Sigmoid colon (tissue), 6 donors: ENCODE measurements at regions not wholly inside any gene's neighbourhood (a gene's known extent, or its start where the extent isn't known, plus 50 kb on each side); places are given as distances from the start of the nearest gene placed in this dataset.
"Not testable (repeated sequence)": the region's sequence is repeated elsewhere in the genome, so short reads cannot be mapped to it uniquely, and the experiment has no call there.

ENCODE experiments used
- DNase-seq: peaks from one replicate; pipeline ENCODE4 v3.0.0-alpha.2; 2019
- H3K27ac ChIP-seq, 4 donors: fragments of 200-600 bp; sonication (generic); one replicate each; pipeline ENCODE4 v1.5.1; 2016 to 2019; ENCODE audit warnings: mild to moderate bottlenecking in 1 of 4
- H3K27me3 ChIP-seq, 3 donors: fragments of 200-600 bp; sonication (generic); one replicate each; pipeline ENCODE4 v1.5.1; 2019; ENCODE audit warnings: mild to moderate bottlenecking in 1 of 3
- H3K36me3 ChIP-seq, 4 donors: fragments of 200-600 bp; sonication (generic); one replicate each; pipeline ENCODE4 v1.5.1; 2016 to 2019
- H3K4me1 ChIP-seq, 4 donors: fragments of 200-600 bp; sonication (generic); one replicate each; pipeline ENCODE4 v1.5.1; 2017 to 2019
- H3K4me3 ChIP-seq, 4 donors: fragments of 200-600 bp; sonication (generic); one replicate each; pipeline ENCODE4 v1.5.1; 2017 to 2019; ENCODE audit warnings: mild to moderate bottlenecking in 2 of 4, moderate library complexity in 1 of 4
- H3K9me3 ChIP-seq, 4 donors: fragments of 200-600 bp in 3 of 4; sonication (generic) in 3 of 4; one replicate each; pipeline versions ENCODE4 v1.5.1 to v1.6.1; 2013 to 2019
- CTCF ChIP-seq, 4 experiments: fragments of 450-650 bp in 3 of 4; fragments of 200-600 bp in 1 of 4; IDR thresholded peaks; one replicate each; pipeline ENCODE4 v1.5.1; 2016 to 2019; ENCODE audit warnings: antibody characterized with exemption in 4 of 4, mild to moderate bottlenecking in 3 of 4, moderate library complexity in 2 of 4
- EP300 ChIP-seq, 4 donors: sonication (generic); formaldehyde crosslinking; IDR thresholded peaks; one replicate each; pipeline ENCODE4 v1.6.1; 2017; ENCODE audit warnings: antibody characterized with exemption in 4 of 4
- POLR2A ChIP-seq, 2 donors: fragments of 450-650 bp; IDR thresholded peaks; one replicate each; pipeline ENCODE4 v1.6.1; 2016; ENCODE audit warnings: antibody characterized with exemption in 2 of 2, mild to moderate bottlenecking in 2 of 2, moderate library complexity in 2 of 2
- POLR2AphosphoS5 ChIP-seq, 4 donors: sonication (generic); formaldehyde crosslinking; IDR thresholded peaks; one replicate each; pipeline ENCODE4 v1.6.1; 2017; ENCODE audit warnings: antibody characterized with exemption in 4 of 4
- WGBS, 2 donors: extraction: QIAGEN DNeasy Blood & Tissue Kit; methylation state at CpG; one replicate each; pipeline ENCODE4 v1.1.7; 2013; 5-methylcytosine and 5-hydroxymethylcytosine counted together
- intact Hi-C: fragments of 100-400 bp; cut with DNase I; formaldehyde crosslinking; loops from one replicate; pipeline ENCODE4 v1.15.1; 2023
- donor health status: healthy with polysubstance abuse.
- donor health status: healthy.

- WGBS, 2 donors, result 19 to 58% methylated on average over 8 of the region's 8 CpGs
Observed at GRCh38 chr5:1603916-1604315, 80.2 kb upstream of the LPCAT1 start.

GRCh38 chr5:1601565-1601964, 77.8 kb upstream of the LPCAT1 start:
- DNase-seq, H3K4me1 ChIP-seq, intact Hi-C loops, H3K27ac ChIP-seq, H3K27me3 ChIP-seq, H3K36me3 ChIP-seq, H3K9me3 ChIP-seq, H3K4me3 ChIP-seq: not testable (repeated sequence)
- WGBS, 2 donors, result 29 to 59% methylated on average over 9 of the region's 9 CpGs

More at GRCh38 chr5:1603916-1604315, 80.2 kb upstream of the LPCAT1 start:
- H3K9me3 ChIP-seq, H3K27me3 ChIP-seq, H3K4me1 ChIP-seq, H3K4me3 ChIP-seq, intact Hi-C loops, H3K36me3 ChIP-seq, DNase-seq, H3K27ac ChIP-seq: not testable (repeated sequence)

- DNase-seq, H3K4me1 ChIP-seq, H3K27me3 ChIP-seq, H3K9me3 ChIP-seq, H3K4me3 ChIP-seq, H3K27ac ChIP-seq, H3K36me3 ChIP-seq: not testable (repeated sequence)
- intact Hi-C loops, result loop anchor here (10.0 kb wide), 1 partner anchor 46 kb away; no protein-coding TSS in a partner anchor
- 65 to 84% methylated on average over 5 of the region's 5 CpGs for WGBS, 2 donors
Observed at GRCh38 chr5:1598950-1599737, 75.4 kb upstream of the LPCAT1 start.

- H3K27ac ChIP-seq, H3K4me1 ChIP-seq, H3K27me3 ChIP-seq, H3K9me3 ChIP-seq, H3K36me3 ChIP-seq, H3K4me3 ChIP-seq, DNase-seq: not testable (repeated sequence)
- intact Hi-C loops, result loop anchor here (10.0 kb wide), 1 partner anchor 48 kb away; no protein-coding TSS in a partner anchor
- 81 to 84% methylated on average over 3 of the region's 3 CpGs for WGBS, 2 donors
Observed at GRCh38 chr5:1597093-1597473, 73.3 kb upstream of the LPCAT1 start.

GRCh38 chr5:1596462-1597092, 72.8 kb upstream of the LPCAT1 start:
- H3K9me3 ChIP-seq, H3K36me3 ChIP-seq, DNase-seq, H3K27ac ChIP-seq, H3K27me3 ChIP-seq, H3K4me1 ChIP-seq, H3K4me3 ChIP-seq: not testable (repeated sequence)
- 50 to 88% methylated on average over 8 of the region's 8 CpGs for WGBS, 2 donors
- intact Hi-C loops, result loop anchor here (10.0 kb wide), 1 partner anchor 48 kb away; no protein-coding TSS in a partner anchor

GRCh38 chr5:1594357-1595106, 70.8 kb upstream of the LPCAT1 start:
- peak in 3 of 4 experiments; percentile 15 to 28 (median 26) for TF ChIP-seq CTCF (IDR thresholded peaks at IDR 0.05)
- TF ChIP-seq EP300 (IDR thresholded peaks at IDR 0.05), result no peak
- peak in 2 of 4 donors; percentile 29 to 47 for TF ChIP-seq POLR2AphosphoS5 (IDR thresholded peaks at IDR 0.05)
- Histone ChIP-seq H3K27me3 (no peaks in the 10 kb centered on the region), H3K4me3 (peak overlapping the region; percentile 35 to 65 (median 64)), H3K36me3 (peaks cover 0 to 5% (median 0%) of the 10 kb centered on the region in 4 donors), H3K27ac (peak overlapping the region; percentile 76 to 79 (median 78)), H3K9me3 (no peaks in the 10 kb centered on the region), H3K4me1 (peaks cover 0 to 8% (median 2%) of the 10 kb centered on the region in 4 donors)
- intact Hi-C loops, result loop anchor here (5.0 to 10.0 kb wide), 2 partner anchors 50 to 72 kb away; partner anchors contain the start of gene LPCAT1
- DNase-seq, result peak; percentile 89
- WGBS, 2 donors, result 6 to 19% methylated on average over 78 of the region's 78 CpGs

DNA sequence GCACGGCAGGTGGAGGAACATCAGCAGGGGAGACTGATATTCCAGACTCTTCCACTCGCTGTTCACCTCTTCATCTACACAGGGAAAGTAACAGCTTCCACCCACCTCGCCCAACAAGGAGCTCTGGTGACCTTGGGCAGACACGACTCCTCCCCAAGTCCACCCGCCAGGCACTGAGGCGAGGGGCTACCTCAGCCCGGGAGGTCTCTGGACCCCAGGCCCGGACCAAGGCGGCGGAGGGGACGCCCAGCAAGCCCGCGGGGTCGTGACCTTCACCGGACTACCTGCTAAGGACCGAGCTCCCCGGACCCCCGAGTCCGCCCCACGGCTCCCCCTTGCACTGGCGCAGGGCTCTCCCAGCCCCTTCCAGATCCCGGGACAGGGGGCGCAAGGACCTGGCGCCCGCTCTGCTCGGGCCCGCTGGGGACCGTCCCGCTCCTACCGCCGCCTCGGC, 70.2 kb upstream of the LPCAT1 start:
- WGBS, 2 donors, result 14 to 16% methylated on average over 32 of the region's 32 CpGs
- H3K4me3 ChIP-seq, result peak overlapping the region; percentile 35 to 65 (median 64)
- no peaks in the 10 kb centered on the region for H3K9me3 ChIP-seq
- no peak for DNase-seq
- TF ChIP-seq CTCF (IDR thresholded peaks at IDR 0.05), result no peak
- TF ChIP-seq POLR2AphosphoS5 (IDR thresholded peaks at IDR 0.05), result no peak
- no peak for TF ChIP-seq EP300 (IDR thresholded peaks at IDR 0.05)
- TF ChIP-seq POLR2A (IDR thresholded peaks at IDR 0.05), result no peak
- intact Hi-C loops, result loop anchor here (5.0 to 10.0 kb wide), 2 partner anchors 51 to 72 kb away; partner anchors contain the start of gene LPCAT1
- peaks cover 0 to 8% (median 1%) of the 10 kb centered on the region in 4 donors for H3K36me3 ChIP-seq
- peak overlapping the region; percentile 76 to 79 (median 78) for H3K27ac ChIP-seq
- H3K4me1 ChIP-seq, result peaks cover 0 to 8% (median 2%) of the 10 kb centered on the region in 4 donors
- no peaks in the 10 kb centered on the region for H3K27me3 ChIP-seq

GRCh38 chr5:1588071-1588694, 64.4 kb upstream of the LPCAT1 start:
- 95 to 96% methylated on average over 17 of the region's 17 CpGs for WGBS, 2 donors
- H3K9me3 ChIP-seq, H3K4me3 ChIP-seq, intact Hi-C loops, H3K4me1 ChIP-seq, H3K27ac ChIP-seq, H3K27me3 ChIP-seq: not testable (repeated sequence)
- DNase-seq, result peak; percentile 32
- H3K36me3 ChIP-seq, result peaks cover 0 to 35% (median 10%) of the 10 kb centered on the region in 4 donors
